ENCODE measurements at regions not wholly inside any gene's neighbourhood (a gene's known extent, or its start where the extent isn't known, plus 50 kb on each side); places are given as distances from the start of the nearest gene placed in this dataset.

GRCh38 chr12:111291357-111291756, 77.5 kb downstream of the PHETA1 start:
- Histone ChIP-seq H3K9me3 (no peaks in the 10 kb centered on the region), H3K36me3 (no peaks in the 10 kb centered on the region), H3K4me1 (no peaks in the 10 kb centered on the region), H3K27me3 (peaks cover 0 to 23% of the 10 kb centered on the region in 2 donors), H3K4me3 (no peak overlapping the region), H3K27ac (no peak overlapping the region)
- no peak for TF ChIP-seq CTCF (IDR thresholded peaks at IDR 0.05)
- DNase-seq: no peak
- intact Hi-C loops (cut with DNase I; ENCODE audit: low total_unique reads): no loop called here

- Histone ChIP-seq H3K9me3 (no peaks in the 10 kb centered on the region), H3K36me3 (no peaks in the 10 kb centered on the region), H3K27ac (no peak overlapping the region), H3K27me3 (peaks cover 0 to 7% of the 10 kb centered on the region in 2 donors), H3K4me1 (no peaks in the 10 kb centered on the region), H3K4me3 (no peak overlapping the region)
- DNase-seq: no peak
- TF ChIP-seq CTCF (IDR thresholded peaks at IDR 0.05): no peak
- intact Hi-C loops (cut with DNase I; ENCODE audit: low total_unique reads): no loop called here
Observed at GRCh38 chr12:111288771-111289170, 80.1 kb downstream of the PHETA1 start.

GRCh38 chr12:111287125-111287900, 81.6 kb downstream of the PHETA1 start:
- intact Hi-C loops (cut with DNase I; ENCODE audit: low total_unique reads): no loop called here
- H3K27me3 ChIP-seq: peaks cover 0 to 5% of the 10 kb centered on the region in 2 donors
- no peaks in the 10 kb centered on the region for H3K4me1 ChIP-seq
- DNase-seq: no peak
- H3K27ac ChIP-seq: no peak overlapping the region
- H3K36me3 ChIP-seq: no peaks in the 10 kb centered on the region
- TF ChIP-seq CTCF (IDR thresholded peaks at IDR 0.05): no peak
- no peak overlapping the region for H3K4me3 ChIP-seq
- H3K9me3 ChIP-seq: no peaks in the 10 kb centered on the region

- no peak for TF ChIP-seq CTCF (IDR thresholded peaks at IDR 0.05)
- Histone ChIP-seq H3K36me3 (no peaks in the 10 kb centered on the region), H3K27me3 (peaks cover 0 to 21% of the 10 kb centered on the region in 2 donors), H3K4me1 (no peaks in the 10 kb centered on the region), H3K27ac (no peak overlapping the region), H3K9me3 (peaks cover 0 to 14% (median 9%) of the 10 kb centered on the region in 3 donors), H3K4me3 (no peak overlapping the region)
- DNase-seq: no peak
- intact Hi-C loops (cut with DNase I; ENCODE audit: low total_unique reads): no loop called here
Observed at GRCh38 chr12:111285200-111285599, 83.7 kb downstream of the PHETA1 start.

GRCh38 chr12:111284709-111285108, 84.2 kb downstream of the PHETA1 start:
- no peak for TF ChIP-seq CTCF (IDR thresholded peaks at IDR 0.05)
- Histone ChIP-seq H3K4me1 (no peaks in the 10 kb centered on the region), H3K4me3 (no peak overlapping the region), H3K9me3 (peaks cover 0 to 16% (median 11%) of the 10 kb centered on the region in 3 donors), H3K27me3 (peaks cover 0 to 25% of the 10 kb centered on the region in 2 donors), H3K27ac (no peak overlapping the region), H3K36me3 (no peaks in the 10 kb centered on the region)
- DNase-seq: no peak
- intact Hi-C loops (cut with DNase I; ENCODE audit: low total_unique reads): no loop called here
